GM19372 (cell line): ENCODE measurements at regions not wholly inside any gene's neighbourhood (a gene's known extent, or its start where the extent isn't known, plus 50 kb on each side); places are given as distances from the start of the nearest gene placed in this dataset.

ENCODE experiments used
- ATAC-seq: cut with Tn5 transposase; IDR thresholded peaks from one replicate; pipeline ENCODE4 v1.9.1; 2021; ENCODE audit warnings: mild to moderate bottlenecking, low read depth, moderate library complexity; ENCODE audit not compliant: unreplicated experiment

GRCh38 chr18:28718696-28719095 lies 541.8 kb upstream of the CDH2 start:
- ATAC-seq = no peak

GRCh38 chr18:28716338-28716737 lies 539.4 kb upstream of the CDH2 start:
- no peak for ATAC-seq

- no peak for ATAC-seq
Measured at GRCh38 chr18:28715206-28715605, 538.3 kb upstream of the CDH2 start.

- no peak for ATAC-seq
Measured at GRCh38 chr18:28714498-28714897, 537.6 kb upstream of the CDH2 start.

- ATAC-seq = no peak
Measured at GRCh38 chr18:28712796-28713425, 536.0 kb upstream of the CDH2 start.

GRCh38 chr18:28712172-28712571 lies 535.2 kb upstream of the CDH2 start:
- ATAC-seq = no peak

GRCh38 chr18:28711096-28711495 lies 534.2 kb upstream of the CDH2 start:
- no peak for ATAC-seq

- no peak for ATAC-seq
Measured at GRCh38 chr18:28707006-28707405, 530.1 kb upstream of the CDH2 start.

GRCh38 chr18:28706397-28706796 lies 529.5 kb upstream of the CDH2 start:
- no peak for ATAC-seq

- no peak for ATAC-seq
Measured at GRCh38 chr18:28705482-28705881, 528.6 kb upstream of the CDH2 start.

- no peak for ATAC-seq
Measured at GRCh38 chr18:28692337-28692736, 515.4 kb upstream of the CDH2 start.

- ATAC-seq = no peak
Measured at GRCh38 chr18:28691496-28691840, 514.5 kb upstream of the CDH2 start.

GRCh38 chr18:28690836-28691495 lies 514.0 kb upstream of the CDH2 start:
- no peak for ATAC-seq

- no peak for ATAC-seq
Measured at GRCh38 chr18:28690100-28690499, 513.2 kb upstream of the CDH2 start.

- no peak for ATAC-seq
Measured at GRCh38 chr18:28689588-28689987, 512.7 kb upstream of the CDH2 start.

- ATAC-seq = no peak
Measured at GRCh38 chr18:28684746-28685355, 507.9 kb upstream of the CDH2 start.

- no peak for ATAC-seq
Measured at GRCh38 chr18:28682912-28683311, 506.0 kb upstream of the CDH2 start.

- ATAC-seq = no peak
Measured at GRCh38 chr18:28669165-28669564, 492.2 kb upstream of the CDH2 start.

- no peak for ATAC-seq
Measured at GRCh38 chr18:28666216-28666615, 489.3 kb upstream of the CDH2 start.

GRCh38 chr18:28657961-28658360 lies 481.0 kb upstream of the CDH2 start:
- ATAC-seq = no peak

GRCh38 chr18:28652654-28653053 lies 475.7 kb upstream of the CDH2 start:
- ATAC-seq = no peak

- ATAC-seq = no peak
Measured at GRCh38 chr18:28651298-28651697, 474.4 kb upstream of the CDH2 start.
